NT2/D1 (cell line): ENCODE measurements at regions not wholly inside any gene's neighbourhood (a gene's known extent, or its start where the extent isn't known, plus 50 kb on each side); places are given as distances from the start of the nearest gene placed in this dataset.

Source experiments
- DNase-seq: peaks from one replicate; pipeline ENCODE4 v3.0.0-alpha.2; 2011; ENCODE audit warnings: low read depth, low spot score
- H3K27me3 ChIP-seq: 2 replicates; pipeline ENCODE4 v1.6.0; 2011; ENCODE audit warnings: mild to moderate bottlenecking; ENCODE audit not compliant: insufficient read length, insufficient read depth
- H3K36me3 ChIP-seq: 2 replicates; pipeline ENCODE4 v1.6.1; 2011; ENCODE audit warnings: mild to moderate bottlenecking, low read length, mixed read lengths; ENCODE audit not compliant: insufficient read depth, insufficient read length
- H3K4me1 ChIP-seq: 2 replicates; pipeline ENCODE4 v1.5.1; 2011; ENCODE audit not compliant: insufficient read depth, insufficient read length
- H3K4me3 ChIP-seq: 2 replicates; pipeline ENCODE4 v1.5.1; 2011; ENCODE audit warnings: low read depth; ENCODE audit not compliant: insufficient read length
- H3K9ac ChIP-seq: 2 replicates; pipeline ENCODE4 v1.6.0; 2011; ENCODE audit warnings: low read depth; ENCODE audit not compliant: insufficient read length
- H3K9me3 ChIP-seq: 2 replicates; pipeline ENCODE4 v1.5.1; 2011; ENCODE audit warnings: mild to moderate bottlenecking, low read length; ENCODE audit not compliant: insufficient read depth
- SUZ12 ChIP-seq: IDR thresholded peaks from 2 replicates; pipeline ENCODE4 v1.6.1; 2011; ENCODE audit not compliant: insufficient read length, insufficient read depth; ENCODE audit errors: extremely low read depth
- YY1 ChIP-seq: IDR thresholded peaks from 2 replicates; pipeline ENCODE4 v1.6.1; 2011; ENCODE audit not compliant: insufficient read length, insufficient read depth
- ZNF274 ChIP-seq: IDR thresholded peaks from 2 replicates; pipeline ENCODE4 v1.6.1; 2011; ENCODE audit warnings: mild to moderate bottlenecking, low read depth, low read length

- no peak for DNase-seq
- Histone ChIP-seq H3K9me3 (peaks cover 7% of the 10 kb centered on the region; the same call in 1 of the 2 replicates), H3K9ac (no peak overlapping the region), H3K4me1 (peaks cover 6% of the 10 kb centered on the region), H3K4me3 (no peak overlapping the region), H3K27me3 (no peaks in the 10 kb centered on the region), H3K36me3 (no peaks in the 10 kb centered on the region)
- no peak for TF ChIP-seq ZNF274
- no peak for TF ChIP-seq SUZ12
- no peak for TF ChIP-seq YY1
Measured at GRCh38 chr22:47369020-47369419, 606.6 kb downstream of the TBC1D22A start.

DNA sequence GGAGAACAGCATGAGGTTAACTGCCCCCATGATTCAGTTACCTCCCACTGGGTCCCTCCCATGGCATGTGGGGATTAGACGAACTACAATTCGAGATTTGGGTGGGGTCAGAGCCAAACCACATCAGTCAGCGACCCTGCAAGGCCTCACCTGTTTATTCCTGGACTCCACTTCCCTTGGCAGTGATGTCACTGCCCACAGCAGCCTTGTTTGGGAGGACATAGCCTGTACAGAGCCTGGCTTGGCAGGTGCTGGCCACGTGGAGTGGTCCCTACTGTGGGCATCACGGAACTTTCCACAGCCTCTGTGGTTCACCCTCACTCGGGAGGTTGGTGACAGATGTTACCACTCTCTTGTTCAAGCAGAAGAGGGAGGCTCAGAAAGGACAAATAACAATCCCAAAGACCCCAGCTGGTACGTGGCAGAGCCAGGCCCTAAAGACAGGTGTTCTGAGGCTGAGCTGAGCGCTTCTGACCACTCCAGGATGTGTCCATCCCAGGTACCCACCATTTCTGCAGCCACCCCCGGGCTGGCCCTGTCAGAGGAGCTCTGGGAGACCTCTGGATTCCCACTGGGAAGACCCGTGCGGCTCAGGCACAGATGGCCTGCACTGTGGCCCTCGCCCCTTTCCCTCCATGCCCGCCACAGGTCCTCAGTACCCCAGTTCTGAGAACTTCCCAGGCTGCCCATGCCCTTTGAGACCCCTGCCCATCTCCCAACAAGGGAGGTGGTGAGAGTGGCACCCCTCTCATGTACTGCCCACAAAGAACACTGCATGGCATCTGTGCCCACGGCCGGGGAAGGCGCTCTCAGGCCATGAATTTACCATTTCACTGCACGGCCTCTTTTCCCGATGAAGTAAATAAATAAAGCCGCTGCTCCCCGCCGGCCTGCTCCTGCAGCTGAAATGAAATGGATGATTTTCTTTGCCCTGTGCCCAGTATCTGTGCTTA is 605.8 kb downstream of the TBC1D22A start:
- Histone ChIP-seq H3K9ac (no peak overlapping the region), H3K36me3 (no peaks in the 10 kb centered on the region), H3K27me3 (no peaks in the 10 kb centered on the region), H3K4me1 (peaks cover 6% of the 10 kb centered on the region), H3K4me3 (no peak overlapping the region), H3K9me3 (peaks cover 10% of the 10 kb centered on the region; the same call in 1 of the 2 replicates)
- DNase-seq: no peak
- TF ChIP-seq YY1: no peak
- TF ChIP-seq ZNF274: no peak
- TF ChIP-seq SUZ12: no peak

GRCh38 chr22:47367107-47367690 is 604.7 kb downstream of the TBC1D22A start:
- H3K36me3 ChIP-seq: no peaks in the 10 kb centered on the region
- H3K9me3 ChIP-seq: peaks cover 11% of the 10 kb centered on the region
- TF ChIP-seq ZNF274: no peak
- no peak for TF ChIP-seq SUZ12
- no peak for TF ChIP-seq YY1
- no peak overlapping the region for H3K4me3 ChIP-seq
- H3K4me1 ChIP-seq: peaks cover 6% of the 10 kb centered on the region
- H3K27me3 ChIP-seq: no peaks in the 10 kb centered on the region
- H3K9ac ChIP-seq: no peak overlapping the region
- DNase-seq: no peak

DNA sequence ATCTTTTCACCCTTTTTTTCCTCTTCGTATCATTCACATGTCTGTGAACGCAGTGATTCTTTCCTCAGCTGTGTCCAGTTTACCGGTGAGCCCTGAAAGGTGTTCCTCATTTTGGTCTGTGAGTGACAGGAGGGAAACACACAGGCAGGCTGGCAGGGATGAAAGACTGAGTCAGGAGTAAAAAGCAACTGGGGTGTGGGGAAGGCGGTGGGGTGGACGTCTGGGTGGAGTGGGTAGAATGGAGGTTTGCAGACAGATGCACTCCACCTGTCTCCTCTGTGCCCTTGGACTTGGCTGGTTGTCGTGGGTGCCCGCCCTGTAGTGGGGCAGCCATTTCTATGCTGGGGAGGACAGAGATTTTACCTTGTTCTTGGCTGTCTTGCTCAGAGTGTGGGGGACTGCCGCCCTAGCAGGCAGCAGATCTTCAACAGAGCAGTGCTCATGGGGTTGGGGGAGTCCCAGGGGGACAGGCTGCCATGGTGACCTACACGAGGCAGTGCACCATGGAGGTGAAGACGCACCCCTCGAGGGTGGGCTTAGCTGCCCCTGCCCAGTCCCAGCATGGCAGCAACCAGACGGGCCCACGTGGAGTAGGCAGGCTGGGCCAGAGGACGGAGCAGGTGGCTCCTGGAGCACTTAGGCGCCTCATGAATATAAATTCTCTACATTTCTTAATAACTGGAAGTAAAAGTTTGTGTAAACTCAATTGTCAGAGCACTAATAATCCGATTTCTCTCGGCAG is 603.7 kb downstream of the TBC1D22A start:
- no peak for DNase-seq
- peaks cover 18% of the 10 kb centered on the region for H3K9me3 ChIP-seq

DNA sequence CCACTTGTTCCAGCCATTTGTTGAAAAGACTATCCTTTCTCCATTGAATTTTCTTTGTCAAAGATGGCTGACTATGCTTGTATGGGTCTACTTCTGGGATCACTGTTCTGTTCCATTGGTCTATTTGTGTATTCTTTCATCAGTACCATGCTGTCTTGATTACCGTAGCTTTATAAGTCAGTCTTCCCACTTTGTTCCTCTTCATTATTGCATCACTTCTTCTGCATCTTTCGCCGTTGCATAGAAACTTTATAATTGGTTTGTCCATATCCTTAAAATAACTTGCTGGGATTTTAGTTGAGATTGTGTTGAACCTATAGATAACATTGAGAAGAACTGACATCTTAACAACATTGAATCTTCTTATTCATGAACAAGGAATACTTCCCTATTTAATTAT is 598.8 kb downstream of the TBC1D22A start:
- no peak for DNase-seq
- no peaks in the 10 kb centered on the region for H3K4me1 ChIP-seq
- no peaks in the 10 kb centered on the region for H3K27me3 ChIP-seq
- H3K4me3 ChIP-seq: no peak overlapping the region
- peaks cover 18% of the 10 kb centered on the region for H3K9me3 ChIP-seq
- no peaks in the 10 kb centered on the region for H3K36me3 ChIP-seq
- no peak overlapping the region for H3K9ac ChIP-seq
- no peak for TF ChIP-seq YY1
- TF ChIP-seq ZNF274: no peak
- TF ChIP-seq SUZ12: no peak

More for the DNA sequence above, 603.7 kb downstream of the TBC1D22A start:
- Histone ChIP-seq H3K27me3 (no peaks in the 10 kb centered on the region), H3K36me3 (no peaks in the 10 kb centered on the region), H3K4me1 (peaks cover 6% of the 10 kb centered on the region), H3K4me3 (no peak overlapping the region), H3K9ac (no peak overlapping the region)
- TF ChIP-seq SUZ12: no peak

- no peaks in the 10 kb centered on the region for H3K27me3 ChIP-seq
- no peaks in the 10 kb centered on the region for H3K36me3 ChIP-seq
- no peak for DNase-seq
- no peak for TF ChIP-seq YY1
- TF ChIP-seq ZNF274: no peak
- TF ChIP-seq SUZ12: no peak
- H3K9me3 ChIP-seq: peaks cover 8% of the 10 kb centered on the region
- H3K4me3 ChIP-seq: no peak overlapping the region
- H3K9ac ChIP-seq: no peak overlapping the region
- H3K4me1 ChIP-seq: no peaks in the 10 kb centered on the region
Measured at GRCh38 chr22:47357493-47357892, 595.0 kb downstream of the TBC1D22A start.

DNA sequence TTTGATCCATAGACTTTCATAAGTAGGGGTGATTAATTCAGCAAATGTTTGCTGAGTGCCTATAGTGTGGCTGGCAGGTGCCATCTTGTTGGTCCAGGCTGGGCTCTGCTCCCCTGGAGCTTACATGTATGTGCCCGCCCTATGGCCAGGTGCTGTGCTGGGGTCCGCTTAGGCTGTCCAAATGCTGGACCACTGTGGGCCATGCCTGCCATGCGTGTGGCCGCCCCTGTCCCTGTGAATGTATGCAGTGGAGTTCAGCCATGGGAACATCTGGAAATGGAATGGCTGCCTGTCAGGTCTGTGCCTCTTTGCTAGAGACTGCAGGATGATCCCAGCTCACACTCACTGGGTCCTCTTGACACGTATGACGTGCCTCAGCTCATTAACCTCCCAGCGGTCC is 594.6 kb downstream of the TBC1D22A start:
- DNase-seq: no peak
- Histone ChIP-seq H3K9me3 (peaks cover 9% of the 10 kb centered on the region), H3K27me3 (no peaks in the 10 kb centered on the region), H3K9ac (no peak overlapping the region), H3K4me3 (no peak overlapping the region), H3K36me3 (no peaks in the 10 kb centered on the region), H3K4me1 (no peaks in the 10 kb centered on the region)
- no peak for TF ChIP-seq YY1
- no peak for TF ChIP-seq ZNF274
- no peak for TF ChIP-seq SUZ12
